Fibroblast of skin of left quadriceps (primary cell): ENCODE measurements at regions not wholly inside any gene's neighbourhood (a gene's known extent, or its start where the extent isn't known, plus 50 kb on each side); places are given as distances from the start of the nearest gene placed in this dataset.
"Not testable (repeated sequence)": the region's sequence is repeated elsewhere in the genome, so short reads cannot be mapped to it uniquely, and the experiment has no call there.

ENCODE experiments used
- DNase-seq, 2 experiments: peaks; one replicate each; pipeline ENCODE4 v3.0.0-alpha.2; 2013; ENCODE audit warnings: low read depth in 2 of 2

DNA sequence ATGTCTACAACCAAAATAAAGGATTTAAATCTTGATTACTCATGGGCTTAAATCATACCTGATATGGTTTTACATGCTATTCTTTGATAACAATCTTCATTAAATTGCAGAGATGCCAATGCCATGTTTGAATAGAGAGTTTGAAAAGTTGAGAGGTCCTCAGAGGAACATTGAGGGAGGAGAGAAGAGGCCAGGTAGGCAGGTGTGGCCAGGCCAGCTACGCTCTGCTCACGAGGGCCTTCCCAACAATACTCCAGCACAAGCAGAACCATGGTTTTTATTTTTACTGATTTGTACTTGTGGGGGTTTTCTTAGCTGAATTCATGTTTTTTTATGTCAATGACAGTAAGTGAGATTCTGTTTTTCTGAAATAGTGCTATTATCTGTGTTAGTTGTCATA is 158.1 kb upstream of the RFC3 start:
- DNase-seq: no peak

GRCh38 chr13:33662392-33662791 is 155.6 kb upstream of the RFC3 start:
- no peak for DNase-seq

DNA sequence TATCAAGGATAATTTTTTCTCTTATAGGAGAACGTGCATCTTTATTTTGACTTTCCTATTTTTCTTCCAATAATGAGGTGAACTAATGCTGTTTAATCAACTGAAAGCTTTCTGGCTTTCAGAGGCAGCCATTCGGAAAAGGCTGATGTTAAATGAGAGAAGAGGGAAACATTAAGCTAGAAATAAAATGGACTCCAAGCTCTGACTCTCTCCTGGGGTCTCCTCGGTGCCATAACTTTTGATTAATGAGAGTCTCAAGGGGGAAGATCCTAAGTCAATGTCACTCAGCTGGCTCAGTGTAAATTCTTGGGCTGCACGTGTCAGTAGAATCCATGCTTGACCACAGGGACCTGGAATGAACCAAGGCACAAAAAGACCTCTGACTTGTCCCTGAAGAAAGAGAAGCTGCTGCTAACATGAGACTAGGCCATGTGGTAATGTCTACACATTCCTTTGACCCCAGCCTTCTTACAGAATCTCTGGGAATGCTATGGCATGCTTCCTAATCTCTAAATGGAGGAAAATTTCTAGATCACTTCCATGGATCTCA is 152.2 kb upstream of the RFC3 start:
- DNase-seq: no peak

DNA sequence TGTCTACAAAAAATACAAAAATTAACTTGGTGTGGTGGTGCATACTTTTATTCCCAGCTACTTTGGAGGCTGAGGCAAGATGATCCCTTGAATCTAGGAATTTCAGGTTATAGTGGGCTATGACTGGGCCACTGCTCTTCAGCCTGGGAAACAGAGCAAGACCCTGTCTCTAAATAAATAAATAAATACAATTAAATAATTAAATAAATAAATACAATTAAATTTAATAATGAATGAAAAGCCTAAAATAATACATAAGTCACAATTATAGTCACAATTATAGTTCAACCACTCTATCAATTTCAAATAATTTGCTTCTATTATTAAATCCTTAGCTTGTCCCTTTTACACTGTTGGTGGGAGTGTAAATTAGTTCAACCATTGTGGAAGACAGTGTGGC is 146.4 kb upstream of the RFC3 start:
- no peak for DNase-seq

- not testable (repeated sequence) for DNase-seq
These were observed 145.9 kb upstream of the RFC3 start for GRCh38 chr13:33672022-33672421.

DNA sequence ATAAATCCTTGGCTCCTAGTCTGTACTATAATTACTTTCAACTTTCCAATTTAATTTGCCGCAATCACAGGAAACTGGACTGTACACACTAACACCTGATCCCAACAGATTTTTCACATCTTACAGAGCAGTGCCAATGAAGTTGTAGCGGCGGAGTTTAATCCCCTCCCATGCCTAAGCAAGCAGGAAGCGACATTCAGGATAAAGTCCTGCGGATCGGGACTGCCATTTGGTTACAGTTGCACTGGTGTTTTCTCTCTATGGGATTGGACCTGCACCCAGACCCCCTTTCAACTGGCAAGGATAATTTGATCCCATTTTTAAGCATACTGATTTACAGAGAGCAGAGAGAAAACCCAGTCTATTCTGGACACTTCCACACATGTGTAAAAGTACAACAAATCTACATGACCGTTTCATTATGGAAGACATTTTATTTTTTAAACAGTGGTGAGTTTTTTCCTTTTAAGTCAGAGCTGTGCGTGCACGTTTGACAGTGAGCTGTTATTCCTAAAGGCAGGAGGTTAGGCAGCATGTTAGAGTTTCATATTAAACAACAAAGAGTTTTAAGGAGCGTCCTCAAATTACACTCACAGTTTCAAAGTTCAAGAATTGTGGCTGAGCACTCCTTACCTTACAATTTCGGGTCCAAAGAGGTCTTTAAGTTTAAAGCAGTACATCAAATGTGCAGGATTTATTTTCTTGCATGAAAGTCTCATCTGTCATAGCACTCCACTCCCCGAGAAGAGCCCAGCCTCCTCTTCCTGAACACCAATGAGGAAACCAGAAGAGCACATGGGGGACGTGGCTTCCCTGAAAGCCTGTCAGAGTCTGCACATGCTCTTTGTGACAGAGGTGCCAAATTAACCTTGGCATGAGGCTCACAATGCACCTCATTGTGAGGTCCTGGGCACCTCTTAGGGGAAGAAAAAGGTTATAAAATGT is 141.6 kb upstream of the RFC3 start:
- peak in 1 of 2 experiments; percentile 7 for DNase-seq

DNA sequence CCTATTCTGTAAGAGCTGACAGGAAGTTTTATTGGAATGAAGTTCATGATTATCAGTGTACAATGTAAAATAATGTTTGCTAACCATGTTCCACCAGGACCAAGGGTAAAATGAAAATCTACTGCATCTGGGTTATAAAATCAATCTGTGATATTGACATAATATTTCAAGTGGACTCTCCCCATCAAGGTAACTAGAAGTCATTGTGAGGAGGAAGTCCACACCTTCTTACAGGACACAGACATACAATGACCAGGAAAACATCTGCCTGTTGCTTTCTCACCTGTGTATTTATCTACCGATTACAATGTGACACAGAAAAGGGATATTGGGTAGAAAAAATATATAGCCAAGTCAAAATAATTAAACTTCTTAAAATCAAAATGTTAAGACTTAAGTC is 140.7 kb upstream of the RFC3 start:
- no peak for DNase-seq

DNA sequence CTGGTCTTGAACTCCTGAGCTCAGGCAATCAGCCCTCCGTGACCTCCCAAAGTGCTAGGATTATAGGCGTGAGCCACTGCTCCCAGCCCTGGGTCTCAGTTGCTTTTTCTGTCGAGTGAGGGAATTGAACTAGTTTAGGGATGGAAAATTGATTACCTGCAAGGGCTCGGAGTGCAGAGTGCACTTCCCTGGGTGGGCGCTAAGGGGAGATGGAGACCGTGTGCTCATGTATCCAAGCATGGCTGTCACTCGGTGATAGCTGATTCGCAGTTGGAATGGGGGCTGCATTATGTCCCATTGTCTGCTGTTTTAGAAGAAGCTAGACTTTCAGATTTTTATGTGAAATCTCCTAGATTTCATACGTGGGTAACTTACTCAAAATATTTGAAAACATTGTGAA is 139.9 kb upstream of the RFC3 start:
- no peak for DNase-seq

GRCh38 chr13:33678906-33679657 is 138.9 kb upstream of the RFC3 start:
- DNase-seq: no peak

- no peak for DNase-seq
These were observed 138.3 kb upstream of the RFC3 start for GRCh38 chr13:33679658-33680012.

- no peak for DNase-seq
These were observed 135.9 kb upstream of the RFC3 start for GRCh38 chr13:33682020-33682564.

- DNase-seq: not testable (repeated sequence)
These were observed 135.3 kb upstream of the RFC3 start for GRCh38 chr13:33682646-33683045.

- DNase-seq: no peak
These were observed 134.6 kb upstream of the RFC3 start for GRCh38 chr13:33683376-33683775.

DNA sequence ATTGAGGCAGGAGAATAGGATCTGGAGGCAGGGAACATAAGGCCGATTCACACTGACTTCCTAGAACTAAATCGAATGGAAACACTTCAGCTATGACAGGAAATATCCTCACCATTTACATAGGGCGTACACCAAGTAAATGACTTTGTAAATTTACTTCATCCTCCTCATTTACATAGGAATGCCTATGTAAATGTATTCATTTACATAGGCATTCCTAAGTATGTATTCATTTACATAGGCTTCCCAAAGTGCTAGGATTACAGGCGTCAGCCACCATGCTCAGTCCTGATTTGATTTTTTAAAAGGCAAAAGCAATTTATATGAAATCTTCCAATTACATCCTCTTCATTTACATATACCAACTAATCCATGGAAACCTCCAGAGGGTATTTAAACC is 133.1 kb upstream of the RFC3 start:
- no peak for DNase-seq

DNA sequence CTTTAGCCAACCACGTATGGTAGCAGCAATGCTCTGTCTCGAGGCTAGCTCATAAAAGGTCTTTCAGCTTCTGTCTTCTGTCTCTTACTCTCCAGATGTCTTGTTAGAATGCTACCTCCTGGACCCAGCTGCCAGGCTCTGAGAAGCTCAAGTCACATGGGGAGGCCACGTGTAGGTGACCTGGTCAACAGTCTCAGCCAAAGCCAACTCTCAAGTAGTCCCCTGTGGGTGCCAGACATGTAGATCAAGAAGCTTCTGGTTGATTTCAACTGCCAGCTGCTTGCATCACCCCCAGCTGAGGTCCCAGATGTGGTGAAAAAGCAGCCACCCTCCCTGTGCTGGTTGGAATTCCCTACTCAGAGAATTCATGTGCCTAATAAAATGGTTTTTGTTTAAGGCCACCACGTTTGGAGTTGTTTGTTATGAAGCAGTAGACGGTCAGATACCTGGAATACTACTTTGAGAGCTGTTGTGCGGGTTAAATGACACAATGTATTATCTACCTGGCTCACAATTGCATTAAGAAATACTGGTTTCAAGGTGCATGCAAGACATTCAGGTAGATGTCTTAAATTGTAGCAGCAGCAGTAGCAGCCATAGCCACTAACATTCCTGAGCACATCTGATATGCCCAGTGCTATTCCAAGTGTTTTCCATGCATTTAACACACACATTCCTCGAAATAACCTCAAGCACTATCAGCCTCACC is 131.0 kb upstream of the RFC3 start:
- no peak for DNase-seq

DNA sequence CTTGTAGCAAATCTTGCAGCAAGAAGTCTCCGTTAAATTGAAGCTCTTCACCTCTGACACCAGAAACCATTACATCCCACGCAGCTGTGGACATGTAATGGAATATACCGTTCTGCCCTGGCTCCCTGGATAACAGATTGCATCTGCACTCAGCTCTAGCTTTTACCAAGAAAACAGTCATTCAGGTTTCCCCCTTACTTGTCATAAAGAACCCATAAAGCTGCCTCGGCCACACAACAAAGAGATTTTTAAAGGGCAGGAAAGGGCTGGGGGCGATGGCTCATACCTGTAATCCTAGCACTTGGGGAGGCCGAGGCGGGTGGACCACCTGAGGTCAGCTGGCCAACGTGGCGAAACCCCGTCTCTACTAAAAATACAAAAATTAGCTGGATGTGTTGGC is 127.6 kb upstream of the RFC3 start:
- no peak for DNase-seq

GRCh38 chr13:33691980-33692379 is 126.0 kb upstream of the RFC3 start:
- no peak for DNase-seq

DNA sequence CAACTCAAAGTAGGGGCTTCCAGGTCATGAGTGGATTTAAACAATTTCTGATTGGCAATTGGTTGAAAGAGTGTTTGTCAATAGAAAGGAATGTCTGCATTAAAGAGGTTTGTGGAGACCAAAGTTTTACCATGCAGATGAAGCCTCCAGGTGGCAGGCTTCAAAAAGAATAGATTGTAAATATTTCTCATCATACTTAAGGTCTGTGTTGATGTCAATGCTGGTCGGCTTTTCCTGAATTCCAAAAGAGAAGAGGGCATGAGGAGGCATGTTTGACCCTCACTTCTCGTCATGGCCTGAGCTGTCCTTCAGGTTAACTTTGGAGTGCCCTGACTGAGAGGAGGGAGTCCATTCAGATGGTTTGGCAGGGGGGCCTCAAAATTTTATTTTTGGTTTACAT is 125.4 kb upstream of the RFC3 start:
- DNase-seq: no peak

- DNase-seq: no peak
These were observed 123.4 kb upstream of the RFC3 start for GRCh38 chr13:33694546-33694945.

GRCh38 chr13:33696530-33696929 is 121.4 kb upstream of the RFC3 start:
- no peak for DNase-seq

DNA sequence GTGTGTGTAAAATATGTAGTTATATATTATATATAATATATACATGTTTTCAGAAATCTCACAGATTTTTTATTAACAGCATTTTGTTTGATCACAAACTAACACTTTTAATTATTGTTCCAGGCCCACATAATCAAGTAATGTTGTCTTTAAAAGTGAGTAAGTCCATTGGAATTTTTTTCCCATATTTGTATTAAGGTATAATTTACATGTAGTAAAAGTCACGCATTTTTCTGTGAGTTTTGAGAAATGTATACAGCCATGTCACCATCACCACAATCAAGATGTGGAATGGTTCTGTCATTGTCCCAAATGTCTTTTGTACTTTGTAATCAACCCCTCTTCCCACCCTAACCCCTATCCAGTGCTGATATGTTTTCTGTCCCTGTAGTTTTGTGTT is 120.0 kb upstream of the RFC3 start:
- DNase-seq: no peak

DNA sequence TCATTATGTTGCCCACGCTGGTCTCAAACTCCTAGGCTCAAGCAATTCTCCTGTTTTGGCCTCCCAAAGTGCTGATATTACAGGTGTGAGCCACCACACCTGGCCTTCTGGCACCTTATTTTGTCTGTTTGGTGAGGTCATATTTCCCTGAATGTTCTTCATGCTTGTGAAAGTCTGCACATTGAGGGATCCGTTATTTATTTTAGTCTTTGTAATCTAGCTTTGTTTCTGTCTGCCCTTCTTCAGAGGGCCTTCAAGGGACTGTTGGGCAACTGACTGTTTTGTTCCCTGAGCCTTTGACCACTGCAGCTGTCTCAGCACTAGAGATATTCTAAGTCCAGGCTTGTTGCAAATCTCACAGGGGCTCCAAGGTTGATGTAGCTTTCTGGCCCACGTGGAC is 110.5 kb upstream of the RFC3 start:
- DNase-seq: no peak
